ENCODE measurements at regions not wholly inside any gene's neighbourhood (a gene's known extent, or its start where the extent isn't known, plus 50 kb on each side); places are given as distances from the start of the nearest gene placed in this dataset.
"Not testable (repeated sequence)": the region's sequence is repeated elsewhere in the genome, so short reads cannot be mapped to it uniquely, and the experiment has no call there.

DNA sequence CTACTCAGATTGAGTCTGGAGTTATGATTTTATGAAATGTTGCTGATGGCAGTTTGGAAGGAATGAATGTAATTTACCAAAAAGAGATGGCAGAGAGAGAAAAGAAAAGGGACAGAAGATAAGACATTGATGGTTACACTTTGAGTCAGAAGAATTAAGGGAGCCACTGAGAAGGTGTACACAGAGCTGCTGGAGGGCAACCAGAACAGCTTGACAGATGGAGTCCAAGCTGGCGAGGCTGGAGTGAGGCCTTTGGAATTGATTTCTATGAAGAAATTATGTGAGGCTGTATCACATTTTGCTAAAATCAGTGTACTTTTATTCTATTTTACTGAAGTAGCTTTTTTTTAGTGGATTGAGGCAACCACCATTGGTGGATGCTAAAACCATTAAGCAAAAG lies 740.5 kb downstream of the REEP3 start:
- no peak for DNase-seq

DNA sequence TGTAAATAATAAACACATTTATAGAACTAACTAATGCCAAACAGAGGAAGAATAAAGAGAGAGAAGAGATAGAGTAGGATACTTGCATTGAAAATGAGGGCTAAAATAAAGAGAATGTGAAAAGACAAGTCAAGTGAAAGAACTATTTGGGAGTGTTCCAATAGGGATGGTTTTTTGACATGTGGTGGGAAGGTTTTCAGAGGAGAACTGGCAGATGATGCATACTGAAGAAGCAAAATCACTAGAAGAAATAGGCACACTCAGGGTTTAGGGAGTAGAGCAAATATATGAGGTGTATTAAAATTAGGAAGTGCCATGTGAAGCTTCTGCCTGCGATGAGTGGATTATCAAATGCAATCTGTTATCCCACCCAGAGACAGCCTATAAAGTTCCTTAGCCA lies 744.8 kb downstream of the REEP3 start:
- DNase-seq: no peak

DNA sequence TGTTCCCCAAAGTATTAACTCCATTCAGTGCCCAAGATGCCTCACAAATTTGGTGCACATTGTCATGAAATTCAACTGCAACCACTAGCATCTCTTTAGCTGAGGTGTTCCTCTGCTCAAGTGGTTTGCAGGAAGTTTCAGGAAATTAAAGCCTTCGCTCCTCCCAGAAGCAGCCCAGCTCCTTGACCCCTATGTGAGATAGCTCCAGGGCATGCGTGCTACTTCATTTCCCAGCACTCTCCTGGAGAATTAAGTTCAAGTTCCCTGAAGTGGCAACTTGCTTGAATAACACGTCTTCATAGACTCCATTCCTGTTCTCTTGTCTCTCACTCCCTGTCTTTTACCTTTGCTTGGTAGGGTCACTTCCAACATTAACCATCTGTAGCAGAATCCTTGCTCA lies 750.3 kb downstream of the REEP3 start:
- DNase-seq: no peak

DNA sequence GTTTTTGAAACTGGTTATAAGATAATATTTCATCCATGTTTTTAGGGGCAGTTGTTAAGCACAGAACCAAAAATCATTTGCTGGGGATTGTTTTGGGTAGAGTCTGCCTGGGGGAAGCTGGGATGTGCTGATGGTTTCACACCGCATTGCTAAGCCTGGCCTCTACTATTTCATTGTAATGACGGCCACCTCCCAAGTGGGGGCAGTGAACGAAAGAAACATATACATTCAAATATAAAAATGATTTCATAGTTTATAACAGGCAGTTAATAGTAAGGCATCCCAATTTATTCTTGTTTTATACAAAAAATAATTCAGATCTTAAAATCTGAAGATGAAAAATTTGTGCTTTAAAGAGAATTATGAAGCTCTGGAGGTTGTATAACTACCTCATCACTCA lies 750.8 kb downstream of the REEP3 start:
- no peak for DNase-seq

DNA sequence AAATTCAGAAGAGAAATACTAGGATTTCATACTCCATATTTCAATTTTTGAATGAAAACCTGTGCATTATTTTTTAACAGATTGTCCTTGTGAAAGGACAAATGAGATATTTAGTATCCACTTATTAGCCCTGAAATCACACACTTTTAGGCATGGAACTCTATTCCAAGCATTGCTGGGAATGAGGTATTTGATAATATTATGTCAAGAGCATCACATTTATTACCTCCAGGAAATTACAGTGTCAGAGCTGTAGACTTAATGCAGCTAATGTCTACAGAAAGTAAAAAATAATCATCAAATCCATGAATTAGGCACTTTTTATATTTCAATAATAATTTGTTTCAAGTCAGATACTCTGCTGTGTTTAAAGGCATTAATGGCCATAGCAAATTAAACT lies 753.8 kb downstream of the REEP3 start:
- DNase-seq: no peak

DNA sequence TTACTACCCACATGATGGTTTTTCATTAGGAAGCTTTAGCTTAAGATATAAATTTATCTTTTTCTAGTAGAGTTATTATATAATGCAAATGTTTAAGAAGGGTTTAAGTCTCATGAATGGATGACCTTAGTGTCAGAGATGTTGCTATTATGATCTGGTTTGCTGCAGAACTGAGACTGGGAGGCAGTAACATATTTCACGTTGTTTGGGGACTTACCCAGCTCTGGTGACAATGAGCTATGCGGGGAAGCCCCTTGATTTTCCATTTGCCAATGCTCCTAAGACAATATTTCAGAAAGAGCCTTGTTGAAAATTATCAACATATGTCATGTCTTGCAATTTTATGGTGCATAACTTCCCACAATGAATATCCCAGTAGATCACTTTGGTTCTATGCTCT lies 754.6 kb downstream of the REEP3 start:
- no peak for DNase-seq

DNA sequence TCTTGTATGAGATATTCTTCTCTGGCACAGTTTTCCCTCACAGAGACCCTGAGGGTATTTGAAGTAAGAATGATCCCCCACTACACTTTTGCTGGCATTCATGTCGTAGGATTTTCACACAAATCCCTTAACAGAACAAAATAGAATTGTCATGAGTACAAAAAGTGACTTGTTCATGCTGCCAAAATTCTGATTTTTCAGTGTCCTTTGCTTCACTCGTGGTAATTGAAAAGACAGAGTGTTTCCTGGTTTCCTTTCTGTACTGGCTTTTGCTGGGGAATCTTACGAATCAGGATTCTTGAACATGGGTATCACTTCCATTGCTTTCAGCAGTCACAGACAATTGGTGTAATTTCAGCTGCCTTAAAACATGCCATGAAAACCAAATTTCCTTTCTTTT lies 756.3 kb downstream of the REEP3 start:
- DNase-seq: no peak

DNA sequence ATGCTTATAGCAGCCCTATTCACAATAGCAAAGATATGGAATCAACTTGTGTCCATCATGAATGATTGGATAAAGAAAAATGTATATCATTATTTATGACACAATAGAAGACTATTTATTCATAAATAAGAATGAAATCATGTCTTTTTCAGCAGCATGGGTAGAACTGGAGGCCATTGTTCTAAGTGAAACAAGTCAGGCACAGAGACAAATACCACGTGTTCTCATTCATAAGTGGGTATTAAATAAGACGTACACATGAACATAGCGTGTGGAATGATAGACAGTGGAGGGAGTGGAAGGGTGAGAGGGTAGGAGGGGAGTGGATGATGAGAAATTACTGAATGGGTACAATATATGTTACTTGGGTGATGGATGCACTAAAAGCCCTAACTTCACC lies 762.4 kb downstream of the REEP3 start:
- no peak for DNase-seq

DNA sequence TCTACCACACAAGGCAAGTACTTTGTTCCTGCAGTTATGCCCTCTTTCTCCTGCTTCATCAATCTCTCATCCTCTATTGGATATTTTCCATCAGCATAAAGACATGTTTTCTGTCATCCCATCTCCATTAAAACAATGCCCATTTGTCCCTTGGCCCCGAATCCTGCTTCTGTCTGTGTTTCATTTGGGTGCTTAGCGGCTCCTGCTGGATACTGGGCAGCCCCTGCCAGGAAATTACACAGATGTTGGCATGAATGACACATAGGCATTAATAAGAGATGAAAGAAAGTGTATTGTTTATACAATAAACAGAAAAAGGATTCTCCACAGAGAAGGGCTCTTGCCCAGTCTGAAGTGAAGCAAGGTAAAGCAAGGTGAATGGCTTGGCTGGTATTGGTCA lies 765.3 kb downstream of the REEP3 start:
- no peak for DNase-seq

DNA sequence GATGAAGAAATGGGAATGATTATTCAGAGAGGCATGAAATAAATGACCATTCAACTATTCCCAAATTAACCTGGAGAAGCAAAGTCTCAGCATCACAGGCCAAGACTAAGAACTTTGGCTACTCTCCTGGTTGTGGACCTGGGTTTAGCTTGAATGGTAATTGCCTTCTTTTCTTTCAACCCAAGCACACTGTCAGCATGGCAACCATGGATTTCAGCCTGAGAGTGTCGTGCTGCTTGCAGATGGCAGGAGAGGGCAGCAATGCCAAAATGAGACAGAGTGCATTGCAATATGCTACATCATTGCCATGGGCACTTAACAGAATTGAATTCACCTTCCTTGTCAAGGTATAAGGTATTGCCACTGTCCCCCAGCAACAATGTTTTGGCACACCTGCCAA lies 767.2 kb downstream of the REEP3 start:
- DNase-seq: no peak

DNA sequence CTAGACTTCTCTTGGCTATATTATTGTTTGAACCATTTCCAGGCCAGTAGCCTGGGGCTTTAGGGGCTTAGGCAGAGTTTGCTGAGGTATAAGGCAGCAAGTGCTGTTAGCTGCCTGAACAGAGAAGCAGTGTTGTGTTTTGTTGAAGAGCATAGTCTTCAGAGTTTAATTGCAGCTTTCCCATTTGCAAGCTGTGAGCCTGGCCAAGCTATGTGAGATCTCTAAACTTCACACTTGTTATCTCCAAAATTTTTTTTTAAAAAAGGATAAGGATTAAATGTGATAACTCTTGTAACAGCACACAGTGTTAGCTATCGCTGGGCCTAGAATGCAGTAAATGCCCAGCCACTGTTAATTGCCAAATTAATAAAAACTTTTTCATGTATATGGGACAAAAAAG lies 782.4 kb downstream of the REEP3 start:
- no peak for DNase-seq

DNA sequence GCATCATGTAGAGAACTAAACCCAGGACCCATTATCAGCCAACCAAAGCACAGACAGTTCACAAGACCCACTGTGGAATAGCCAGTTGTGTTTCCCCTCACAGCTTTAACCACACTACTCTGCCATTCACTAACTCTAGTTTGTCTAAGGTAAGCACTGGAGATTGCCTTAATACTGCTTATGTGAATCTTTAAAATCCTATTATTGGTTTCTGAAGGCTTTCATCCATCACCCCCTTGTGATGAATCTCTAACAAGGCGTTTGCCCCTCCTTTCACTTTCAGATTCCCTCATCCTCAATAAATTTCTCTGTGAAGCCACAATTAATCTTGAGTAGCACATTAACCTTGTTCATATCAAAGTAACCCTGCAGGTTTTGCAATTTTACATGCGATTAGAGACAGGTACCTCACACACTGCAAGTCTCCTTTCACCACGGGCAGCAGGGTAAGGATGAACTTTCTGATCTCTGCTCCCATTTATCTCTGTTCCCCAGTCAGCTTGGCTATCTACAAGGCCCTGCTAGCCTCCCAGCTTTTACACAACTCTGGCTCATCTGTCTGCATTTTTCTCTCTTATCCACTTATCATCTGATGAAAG lies 785.6 kb downstream of the REEP3 start:
- DNase-seq: no peak

DNA sequence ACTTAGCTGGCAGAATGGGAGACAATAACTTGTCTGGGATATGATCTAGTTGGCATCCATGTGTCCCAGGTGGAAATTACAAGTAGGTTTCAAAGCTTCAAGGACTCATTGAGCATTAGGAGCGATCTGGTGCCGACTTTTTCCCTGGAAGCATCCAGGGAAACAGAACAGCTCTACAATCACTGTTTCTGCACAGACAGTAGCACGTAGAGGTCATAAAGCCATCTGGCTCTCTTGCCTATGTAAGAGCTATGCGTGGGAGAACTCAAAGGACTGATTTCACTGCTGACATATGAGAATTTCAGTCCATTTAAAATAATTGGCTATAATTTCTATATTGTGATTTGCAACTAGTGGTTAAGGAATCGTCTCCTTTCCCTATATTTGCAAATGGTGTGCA lies 791.7 kb downstream of the REEP3 start:
- DNase-seq: no peak

DNA sequence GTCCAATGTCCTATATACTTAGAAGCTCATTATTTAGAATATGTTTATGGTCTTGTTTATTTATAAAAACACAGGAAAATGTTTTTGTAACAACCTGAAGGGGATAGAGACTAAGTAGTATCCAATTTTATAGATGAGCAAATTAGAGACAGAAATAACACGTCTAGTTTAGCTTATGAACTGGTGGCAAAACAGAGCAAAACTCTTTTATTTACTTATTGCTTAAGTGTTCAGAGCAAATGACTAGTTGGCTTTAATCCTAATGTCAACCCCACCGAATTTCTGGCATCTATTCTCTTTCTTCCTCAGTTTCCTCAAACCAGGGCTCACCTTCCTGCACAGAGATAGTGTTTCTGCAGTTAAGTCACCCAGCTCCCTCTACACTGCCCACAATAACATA lies 792.8 kb downstream of the REEP3 start:
- DNase-seq: no peak

DNA sequence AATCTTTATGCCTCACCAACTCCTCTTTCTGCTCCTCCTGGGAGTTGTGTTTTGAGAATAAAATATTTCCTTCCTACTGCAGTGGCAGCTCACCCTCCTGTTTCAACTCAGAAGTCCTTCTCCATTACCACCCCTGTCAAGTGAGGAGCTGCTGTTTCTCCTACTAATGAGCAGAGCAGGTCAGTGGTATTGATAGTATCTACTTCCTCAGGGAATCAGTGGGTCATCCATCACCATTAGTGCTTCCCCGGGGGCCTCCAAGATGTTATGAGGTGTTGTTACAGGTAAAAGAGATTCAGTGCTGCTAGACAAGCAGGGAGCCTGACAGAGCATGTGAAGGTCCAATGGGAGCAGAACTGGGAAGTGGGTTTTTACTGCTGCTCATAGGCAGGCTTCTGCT lies 795.2 kb downstream of the REEP3 start:
- no peak for DNase-seq

DNA sequence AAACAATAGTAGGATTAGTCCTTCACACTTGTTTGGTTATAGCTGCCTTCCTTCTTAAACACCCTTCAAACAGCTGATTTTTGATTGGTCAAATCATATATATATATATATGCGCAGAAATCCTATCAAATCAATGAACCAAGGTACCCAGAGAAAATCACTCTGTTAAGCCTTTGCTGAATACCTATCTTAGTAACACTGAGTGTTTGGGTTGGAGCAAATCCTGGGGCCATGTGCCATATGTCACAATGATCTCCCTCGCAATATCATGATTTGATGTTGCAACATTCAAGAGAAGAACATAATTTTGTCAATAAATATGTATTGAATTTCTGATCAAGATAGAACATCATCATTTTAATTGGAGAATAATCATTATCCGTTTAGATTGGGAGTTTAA lies 795.6 kb downstream of the REEP3 start:
- no peak for DNase-seq

DNA sequence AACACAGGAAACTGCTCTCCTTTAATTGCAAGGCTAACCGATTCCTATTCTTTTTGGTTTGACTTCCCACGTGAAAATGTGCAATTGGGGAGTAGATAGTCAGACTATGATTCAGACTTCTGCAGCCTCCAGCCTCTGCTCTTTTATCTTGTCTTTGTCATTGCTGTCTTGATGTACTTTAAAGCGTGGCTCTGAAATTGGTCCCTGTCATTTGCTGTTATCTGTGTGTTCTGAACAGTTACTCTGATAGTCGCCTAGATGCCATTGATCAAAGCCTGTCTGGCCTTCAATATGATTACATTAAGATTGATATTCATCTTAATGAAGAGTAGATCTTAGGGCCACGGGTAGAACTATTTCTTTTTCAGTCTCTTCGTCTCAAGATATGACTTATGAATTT lies 799.2 kb downstream of the REEP3 start:
- DNase-seq: no peak

DNA sequence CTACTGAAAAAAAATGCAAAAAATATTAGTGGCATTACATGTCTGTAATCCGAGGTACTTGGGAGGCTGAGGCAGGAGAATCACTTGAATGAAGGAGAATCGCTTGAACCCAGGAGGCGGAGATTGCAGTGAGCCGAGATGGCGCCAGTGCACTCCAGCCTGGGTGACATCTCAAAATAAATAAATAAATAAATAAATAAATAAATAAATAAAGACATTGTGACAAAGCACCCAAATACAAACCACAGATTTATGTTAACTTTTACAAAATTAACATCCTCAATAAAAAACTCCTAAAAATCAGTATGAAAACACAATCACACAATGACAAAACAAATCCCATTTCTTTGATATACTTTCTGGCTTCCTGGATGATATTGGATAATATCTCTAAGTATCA lies 808.3 kb downstream of the REEP3 start:
- no peak for DNase-seq

DNA sequence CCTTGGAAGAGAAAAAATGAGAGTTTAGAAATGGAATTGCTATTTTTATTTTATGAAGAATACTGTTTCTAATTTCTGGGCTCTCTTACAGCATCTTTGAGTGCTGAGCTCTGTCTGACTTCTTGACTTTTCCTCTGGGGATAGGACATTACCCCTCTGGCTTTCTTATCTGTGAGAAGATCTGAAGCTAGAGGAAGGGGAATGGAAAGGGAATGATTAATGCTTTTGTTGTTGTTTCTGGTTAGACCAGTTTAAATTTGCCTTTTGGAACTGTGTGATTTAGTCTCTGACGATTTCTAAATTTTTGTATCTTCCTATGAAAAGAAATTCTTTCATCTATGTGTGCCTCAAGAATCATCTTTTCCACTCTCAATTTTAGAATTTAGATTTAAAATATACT lies 811.4 kb downstream of the REEP3 start:
- DNase-seq: no peak

DNA sequence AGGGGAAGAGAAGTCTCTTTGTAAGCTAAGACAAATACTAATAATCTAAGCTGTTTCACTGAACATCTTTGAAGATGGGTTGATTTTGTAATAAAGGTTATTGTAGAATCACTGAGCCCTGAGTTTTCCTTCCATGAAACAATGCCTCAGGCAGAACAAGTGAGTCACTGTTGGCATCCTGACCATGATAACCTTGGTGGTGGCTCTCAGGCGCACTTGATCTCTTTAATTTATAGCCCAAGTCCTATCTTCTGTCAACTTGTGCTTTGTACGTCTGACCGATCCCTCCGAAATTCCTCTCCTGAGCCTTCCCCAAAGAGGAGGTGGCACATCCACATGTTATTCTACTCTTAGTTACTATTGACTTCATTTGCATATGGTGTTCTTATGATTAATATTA lies 812.9 kb downstream of the REEP3 start:
- DNase-seq: no peak

DNA sequence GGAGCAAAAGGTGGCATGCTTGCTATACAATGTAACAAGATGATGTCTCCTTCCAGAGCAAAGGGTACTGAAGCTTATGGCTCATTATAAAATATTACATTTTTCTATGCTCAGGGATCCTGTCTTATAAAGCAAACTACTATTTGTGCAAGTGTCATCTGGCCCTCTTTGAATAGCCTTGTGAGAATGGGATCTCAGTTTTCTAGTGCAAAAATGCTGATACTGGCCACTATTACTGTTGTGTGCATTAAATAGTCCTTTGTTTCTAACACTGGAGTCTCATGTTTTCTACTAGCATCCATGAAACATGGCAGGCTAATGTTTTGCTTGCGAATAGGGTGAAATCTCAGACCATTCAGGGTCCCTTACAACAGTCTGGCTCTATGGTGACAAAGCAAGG lies 823.0 kb downstream of the REEP3 start:
- DNase-seq: no peak

DNA sequence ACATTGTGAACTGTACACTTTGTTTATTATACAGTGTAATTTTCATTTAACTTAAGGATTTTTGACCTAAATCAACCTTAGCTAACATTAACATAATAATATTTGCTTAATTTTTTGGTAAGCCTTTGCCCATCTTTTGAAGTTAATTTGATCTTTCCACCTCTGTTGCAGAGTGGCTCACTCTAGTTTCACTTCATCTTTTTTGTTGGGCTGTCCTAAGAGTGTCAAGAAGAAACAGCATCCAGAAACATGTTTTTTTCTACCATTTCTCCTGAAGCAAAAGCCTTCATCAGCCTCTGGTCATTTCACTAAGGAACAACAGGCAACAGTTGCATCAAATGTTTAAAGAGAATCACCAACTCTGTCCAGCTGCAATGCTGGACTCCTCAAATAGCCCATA lies 824.7 kb downstream of the REEP3 start:
- DNase-seq: no peak

DNA sequence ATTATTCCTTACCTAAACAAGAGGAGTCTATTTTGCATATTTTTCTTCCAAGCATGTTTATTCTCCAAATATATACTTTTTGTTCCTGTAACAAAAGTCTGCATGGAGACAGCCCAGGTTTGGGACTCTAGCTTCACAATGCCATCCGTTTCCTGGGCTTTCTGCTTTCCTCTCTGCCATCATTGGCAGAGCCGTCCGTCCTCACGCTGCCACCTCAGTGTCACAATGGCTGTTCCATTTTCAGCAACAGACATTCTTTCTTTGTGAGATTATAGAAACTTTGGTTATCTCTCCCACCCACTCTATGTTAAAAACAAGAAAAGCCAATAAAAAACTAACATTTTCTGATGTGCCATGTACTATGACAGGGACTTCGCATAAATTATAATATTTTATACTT lies 825.2 kb downstream of the REEP3 start:
- DNase-seq: no peak

DNA sequence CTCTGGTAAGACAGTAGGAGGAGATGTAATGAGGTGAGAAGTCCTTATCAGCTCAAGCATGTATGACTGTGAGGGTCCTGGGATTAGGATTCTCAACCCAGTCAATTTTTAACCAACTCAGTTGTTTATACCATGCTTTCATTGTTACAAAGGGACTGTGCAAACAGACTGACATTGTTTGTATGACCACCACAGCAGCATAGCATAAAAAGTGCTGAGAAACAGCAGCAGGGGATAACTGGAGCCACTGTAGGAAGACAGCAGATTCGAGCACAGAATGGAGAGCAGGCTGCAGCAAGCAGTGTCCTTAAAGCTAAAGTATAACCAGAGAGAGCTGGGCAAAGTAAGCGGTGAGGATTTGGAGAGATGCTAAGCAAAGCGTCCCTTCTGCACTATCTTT lies 829.5 kb downstream of the REEP3 start:
- DNase-seq: no peak

DNA sequence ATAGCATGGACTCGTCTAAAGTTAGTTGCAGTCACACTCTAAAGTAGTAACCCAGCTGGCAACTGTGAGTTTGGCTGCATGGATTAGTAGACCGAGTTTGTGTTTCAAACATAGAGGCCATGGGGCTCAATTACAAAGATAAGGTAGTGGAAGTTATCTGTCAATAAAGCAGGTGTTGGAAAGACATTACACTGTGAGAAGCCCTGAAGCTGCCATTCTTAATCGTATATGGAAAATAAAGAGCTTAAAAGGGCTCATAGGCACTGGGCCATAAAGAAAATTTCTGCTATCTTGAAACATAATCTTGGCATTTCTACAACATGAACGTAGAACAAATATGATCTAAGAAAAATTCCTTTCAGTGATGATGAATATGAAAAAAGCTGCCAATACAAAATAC lies 837.7 kb downstream of the REEP3 start:
- DNase-seq: no peak

DNA sequence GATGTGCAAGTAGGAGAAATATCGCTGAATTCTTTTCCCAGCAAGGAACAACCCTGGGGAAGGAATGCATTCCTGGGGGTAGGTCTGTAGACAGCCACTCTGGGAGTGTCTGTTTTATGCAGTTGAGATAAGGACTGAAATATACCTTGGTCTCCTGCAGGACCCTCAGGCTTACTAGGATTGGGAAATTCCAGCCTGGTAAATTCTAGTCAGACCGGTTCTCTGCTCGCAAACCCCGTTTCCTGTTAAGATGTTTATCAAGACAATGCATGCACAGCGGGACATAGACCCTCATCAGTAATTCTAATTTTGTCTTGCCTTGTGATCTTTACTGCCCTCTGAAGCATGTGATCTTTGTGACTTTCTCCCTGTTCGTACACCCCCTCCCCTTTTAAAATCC lies 839.0 kb downstream of the REEP3 start:
- not testable (repeated sequence) for DNase-seq
